ENCODE measurements at regions not wholly inside any gene's neighbourhood (a gene's known extent, or its start where the extent isn't known, plus 50 kb on each side); places are given as distances from the start of the nearest gene placed in this dataset.

DNA sequence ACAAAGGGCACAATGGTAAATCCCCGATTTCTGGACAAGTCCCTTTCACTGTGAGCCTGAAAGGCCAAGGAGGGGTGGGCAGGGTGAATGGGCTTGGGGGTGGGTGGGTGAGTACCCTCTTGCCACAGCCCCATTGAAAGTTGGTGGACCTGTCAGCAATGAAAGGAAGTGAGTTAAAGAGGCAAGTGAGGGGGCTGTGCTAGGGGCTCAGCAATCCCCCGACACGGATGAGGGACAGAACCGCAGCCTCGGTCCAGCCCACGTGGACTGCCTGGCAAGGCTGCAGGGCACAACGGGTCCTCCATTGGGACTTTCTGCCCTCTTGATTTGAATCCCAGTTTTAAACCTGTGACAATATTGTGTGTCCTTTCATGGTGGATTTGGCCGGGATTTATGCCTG, 255.3 kb downstream of the FOXD2 start:
- DNase-seq (ENCODE audit: low spot score), result no peak
- in situ Hi-C loops (cut with MboI; ENCODE audit: low pct_unique_long_range_greater_than_20kb, low sequenced_read_pairs, unreplicated experiment), result no loop called here
- TF ChIP-seq, protein P1, sequence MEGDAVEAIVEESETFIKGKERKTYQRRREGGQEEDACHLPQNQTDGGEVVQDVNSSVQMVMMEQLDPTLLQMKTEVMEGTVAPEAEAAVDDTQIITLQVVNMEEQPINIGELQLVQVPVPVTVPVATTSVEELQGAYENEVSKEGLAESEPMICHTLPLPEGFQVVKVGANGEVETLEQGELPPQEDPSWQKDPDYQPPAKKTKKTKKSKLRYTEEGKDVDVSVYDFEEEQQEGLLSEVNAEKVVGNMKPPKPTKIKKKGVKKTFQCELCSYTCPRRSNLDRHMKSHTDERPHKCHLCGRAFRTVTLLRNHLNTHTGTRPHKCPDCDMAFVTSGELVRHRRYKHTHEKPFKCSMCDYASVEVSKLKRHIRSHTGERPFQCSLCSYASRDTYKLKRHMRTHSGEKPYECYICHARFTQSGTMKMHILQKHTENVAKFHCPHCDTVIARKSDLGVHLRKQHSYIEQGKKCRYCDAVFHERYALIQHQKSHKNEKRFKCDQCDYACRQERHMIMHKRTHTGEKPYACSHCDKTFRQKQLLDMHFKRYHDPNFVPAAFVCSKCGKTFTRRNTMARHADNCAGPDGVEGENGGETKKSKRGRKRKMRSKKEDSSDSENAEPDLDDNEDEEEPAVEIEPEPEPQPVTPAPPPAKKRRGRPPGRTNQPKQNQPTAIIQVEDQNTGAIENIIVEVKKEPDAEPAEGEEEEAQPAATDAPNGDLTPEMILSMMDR (IDR thresholded peaks at IDR 0.05; ENCODE audit: extremely low read depth, insufficient read depth, missing control alignments), result no peak

- in situ Hi-C loops (cut with MboI; ENCODE audit: low pct_unique_long_range_greater_than_20kb, low sequenced_read_pairs, unreplicated experiment), result no loop called here
- TF ChIP-seq, protein P1 (IDR thresholded peaks at IDR 0.05; ENCODE audit: extremely low read depth, insufficient read depth, missing control alignments), result no peak
- DNase-seq (ENCODE audit: low spot score), result no peak
Measured at GRCh38 chr1:47694011-47694890, 256.4 kb downstream of the FOXD2 start.

- TF ChIP-seq, protein P1 (IDR thresholded peaks at IDR 0.05; ENCODE audit: extremely low read depth, insufficient read depth, missing control alignments), result no peak
- in situ Hi-C loops (cut with MboI; ENCODE audit: low pct_unique_long_range_greater_than_20kb, low sequenced_read_pairs, unreplicated experiment), result no loop called here
- no peak for DNase-seq (ENCODE audit: low spot score)
Measured at GRCh38 chr1:47696404-47696736, 258.5 kb downstream of the FOXD2 start.

- DNase-seq (ENCODE audit: low spot score), result no peak
- in situ Hi-C loops (cut with MboI; ENCODE audit: low pct_unique_long_range_greater_than_20kb, low sequenced_read_pairs, unreplicated experiment), result no loop called here
- TF ChIP-seq, protein P1 (IDR thresholded peaks at IDR 0.05; ENCODE audit: extremely low read depth, insufficient read depth, missing control alignments), result no peak
Measured at GRCh38 chr1:47696737-47697441, 259.0 kb downstream of the FOXD2 start.

GRCh38 chr1:47697616-47698335, 259.9 kb downstream of the FOXD2 start:
- DNase-seq (ENCODE audit: low spot score), result no peak
- TF ChIP-seq, protein P1 (IDR thresholded peaks at IDR 0.05; ENCODE audit: extremely low read depth, insufficient read depth, missing control alignments), result no peak
- in situ Hi-C loops (cut with MboI; ENCODE audit: low pct_unique_long_range_greater_than_20kb, low sequenced_read_pairs, unreplicated experiment), result no loop called here

DNA sequence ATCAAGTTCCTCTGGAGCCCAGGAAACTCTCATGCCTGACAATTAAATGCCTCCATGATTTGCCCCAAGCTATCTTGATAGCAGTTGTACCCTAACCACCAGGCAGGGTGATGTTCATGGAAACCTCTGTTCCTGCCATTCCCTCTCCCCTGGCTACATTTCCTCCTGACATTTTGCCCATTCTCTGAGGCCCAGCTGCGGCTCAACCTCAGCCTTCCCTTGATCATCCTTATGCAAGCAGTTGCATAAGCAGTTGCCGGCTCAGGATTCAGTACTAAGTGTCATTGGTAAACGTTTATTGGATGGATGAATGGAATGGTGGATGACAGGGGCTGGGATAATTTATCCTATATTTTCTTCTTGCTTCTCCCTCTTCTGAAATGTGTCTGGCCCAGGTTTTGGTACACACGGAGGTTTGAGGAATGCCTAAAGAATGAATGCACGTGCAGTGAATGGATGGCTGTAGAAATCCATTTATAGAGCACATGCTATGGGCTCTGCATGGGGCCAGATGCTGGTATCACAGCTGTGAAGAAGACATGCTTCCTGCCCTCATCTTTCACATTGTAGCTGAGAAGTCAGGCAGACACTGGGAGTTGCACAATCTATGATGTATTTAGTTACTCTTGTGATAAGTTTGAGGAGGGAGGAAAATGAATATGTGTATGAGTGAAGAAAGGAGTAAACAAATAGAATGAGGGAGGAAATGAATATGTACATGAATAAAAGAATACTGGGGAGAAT, 261.8 kb downstream of the FOXD2 start:
- in situ Hi-C loops (cut with MboI; ENCODE audit: low pct_unique_long_range_greater_than_20kb, low sequenced_read_pairs, unreplicated experiment), result loop anchor here (25.0 kb wide), 1 partner anchor 512 kb away; the partner anchor contains the start of gene PDZK1IP1
- no peak for DNase-seq (ENCODE audit: low spot score)
- TF ChIP-seq, protein P1 (IDR thresholded peaks at IDR 0.05; ENCODE audit: extremely low read depth, insufficient read depth, missing control alignments), result no peak
